ENCODE measurements at regions not wholly inside any gene's neighbourhood (a gene's known extent, or its start where the extent isn't known, plus 50 kb on each side); places are given as distances from the start of the nearest gene placed in this dataset.
"Not testable (repeated sequence)": the region's sequence is repeated elsewhere in the genome, so short reads cannot be mapped to it uniquely, and the experiment has no call there.

- no peak for ATAC-seq
These were observed 147.3 kb upstream of the ZNF385D start for GRCh38 chr3:21898316-21898715.

GRCh38 chr3:21901484-21901883 lies 150.5 kb upstream of the ZNF385D start:
- peak; percentile 15 for ATAC-seq

GRCh38 chr3:21902956-21903355 lies 151.9 kb upstream of the ZNF385D start:
- ATAC-seq, result no peak

GRCh38 chr3:21909096-21909495 lies 158.1 kb upstream of the ZNF385D start:
- ATAC-seq, result no peak

- no peak for ATAC-seq
These were observed 161.7 kb upstream of the ZNF385D start for GRCh38 chr3:21912711-21913110.

- no peak for ATAC-seq
These were observed 162.8 kb upstream of the ZNF385D start for GRCh38 chr3:21913791-21914190.

GRCh38 chr3:21914451-21914850 lies 163.4 kb upstream of the ZNF385D start:
- ATAC-seq, result no peak

GRCh38 chr3:21919383-21919782 lies 168.4 kb upstream of the ZNF385D start:
- no peak for ATAC-seq

GRCh38 chr3:21920421-21920861 lies 169.4 kb upstream of the ZNF385D start:
- no peak for ATAC-seq

- not testable (repeated sequence) for ATAC-seq
These were observed 172.1 kb upstream of the ZNF385D start for GRCh38 chr3:21923156-21923555.

- ATAC-seq, result no peak
These were observed 176.3 kb upstream of the ZNF385D start for GRCh38 chr3:21927261-21927660.

GRCh38 chr3:21934591-21934990 lies 183.6 kb upstream of the ZNF385D start:
- ATAC-seq, result no peak

GRCh38 chr3:21936207-21936606 lies 185.2 kb upstream of the ZNF385D start:
- no peak for ATAC-seq

GRCh38 chr3:21938267-21938681 lies 187.3 kb upstream of the ZNF385D start:
- no peak for ATAC-seq

- no peak for ATAC-seq
These were observed 191.3 kb upstream of the ZNF385D start for GRCh38 chr3:21942328-21942727.

- ATAC-seq, result no peak
These were observed 193.2 kb upstream of the ZNF385D start for GRCh38 chr3:21944251-21944650.

GRCh38 chr3:21952856-21953255 lies 201.8 kb upstream of the ZNF385D start:
- no peak for ATAC-seq

- no peak for ATAC-seq
These were observed 203.7 kb upstream of the ZNF385D start for GRCh38 chr3:21954709-21955108.

GRCh38 chr3:21955406-21955805 lies 204.4 kb upstream of the ZNF385D start:
- no peak for ATAC-seq

- no peak for ATAC-seq
These were observed 209.0 kb upstream of the ZNF385D start for GRCh38 chr3:21960033-21960432.

- no peak for ATAC-seq
These were observed 211.4 kb upstream of the ZNF385D start for GRCh38 chr3:21962456-21962855.

- not testable (repeated sequence) for ATAC-seq
These were observed 215.4 kb upstream of the ZNF385D start for GRCh38 chr3:21966457-21966856.

- no peak for ATAC-seq
These were observed 228.7 kb upstream of the ZNF385D start for GRCh38 chr3:21979706-21980105.

GRCh38 chr3:21989341-21990042 lies 238.5 kb upstream of the ZNF385D start:
- no peak for ATAC-seq

GRCh38 chr3:21991061-21991460 lies 240.1 kb upstream of the ZNF385D start:
- no peak for ATAC-seq

Measured in esophagus mucosa (tissue), 1 donor.